NCI-H2196 treated with DMSO at 0.1 percent for 48 hours (cell line): ENCODE measurements at regions not wholly inside any gene's neighbourhood (a gene's known extent, or its start where the extent isn't known, plus 50 kb on each side); places are given as distances from the start of the nearest gene placed in this dataset.
"Not testable (repeated sequence)": the region's sequence is repeated elsewhere in the genome, so short reads cannot be mapped to it uniquely, and the experiment has no call there.

Source experiments
- DNase-seq: peaks from one replicate; lab custom pipeline; 2025; ENCODE audit not compliant: unreplicated experiment; lab: John Stamatoyannopoulos, UW

DNA sequence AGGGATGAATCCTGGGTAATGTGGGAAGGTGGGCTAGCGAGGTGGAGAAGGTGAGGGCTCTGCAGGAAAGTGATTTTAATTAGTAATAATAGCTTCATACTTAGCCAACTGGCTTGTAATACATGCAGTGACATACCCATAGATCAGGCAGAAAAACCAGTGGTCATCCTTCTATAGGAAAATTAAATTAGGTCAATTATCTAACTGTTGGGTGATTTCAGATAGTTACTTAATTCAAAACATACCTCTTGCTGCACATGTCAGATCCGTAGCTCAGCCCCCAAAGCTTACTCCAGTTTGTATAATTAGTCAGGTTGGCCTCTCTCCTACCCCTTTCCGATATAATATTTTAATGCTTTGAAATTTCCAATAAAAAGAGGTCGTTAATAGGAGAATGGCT is 137.0 kb downstream of the TMEM114 start:
- DNase-seq = no peak

DNA sequence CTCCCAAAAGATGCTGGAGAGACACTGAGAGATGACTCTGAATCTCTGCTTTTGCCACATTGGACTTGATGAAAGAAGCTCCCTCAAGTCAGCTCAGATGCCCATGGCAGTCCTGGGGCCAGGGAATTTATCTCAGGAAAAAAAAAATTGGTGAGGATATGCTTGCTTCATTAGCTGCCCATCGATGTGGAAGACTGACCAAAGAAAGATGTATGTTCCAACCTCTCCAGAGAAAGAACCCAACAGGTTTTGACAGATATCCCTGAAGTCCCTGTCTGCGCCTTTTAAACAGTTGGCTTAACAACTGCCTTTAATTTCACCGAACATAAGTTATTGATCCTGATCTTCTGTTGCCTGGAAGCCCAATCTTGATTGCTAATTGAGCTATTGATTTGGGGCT is 137.4 kb downstream of the TMEM114 start:
- no peak for DNase-seq

DNA sequence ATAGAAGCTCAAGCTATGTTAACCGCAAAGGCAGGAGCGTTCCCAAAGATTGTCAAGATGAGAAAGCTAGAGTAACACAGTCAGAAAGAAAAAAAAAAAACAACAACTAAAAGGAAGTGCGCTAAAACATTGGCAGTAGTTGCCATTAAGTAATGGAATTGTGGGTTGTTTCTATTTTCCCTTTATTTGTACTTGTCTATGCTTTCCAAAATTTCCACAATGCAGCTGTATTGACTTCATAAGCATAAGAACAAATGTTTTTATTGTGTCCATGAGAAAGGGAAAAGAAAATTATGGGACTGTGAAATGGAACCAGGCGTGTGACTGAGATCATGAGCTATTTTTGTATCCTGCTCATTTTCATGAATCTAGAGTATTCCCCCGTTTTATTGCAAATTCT is 153.4 kb downstream of the TMEM114 start:
- DNase-seq = no peak

DNA sequence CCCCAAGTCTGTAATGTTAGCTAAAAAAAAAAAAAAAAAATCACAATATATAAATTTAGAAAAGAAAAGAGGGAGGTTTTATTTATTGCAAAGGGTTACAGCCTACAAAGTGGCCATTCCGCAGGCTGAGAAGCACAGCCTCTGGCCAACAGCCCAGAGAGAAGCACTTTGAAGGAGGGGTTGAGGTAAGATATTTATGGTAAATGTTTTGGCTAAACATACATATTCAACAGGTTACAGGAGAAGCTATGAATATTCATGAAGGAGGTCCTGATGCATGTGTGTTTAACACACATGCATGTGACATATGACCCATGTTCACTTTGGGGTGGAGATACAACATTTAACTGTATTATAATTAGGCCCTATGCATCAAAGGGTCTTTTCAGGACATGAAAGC is 158.5 kb downstream of the TMEM114 start:
- no peak for DNase-seq

- no peak for DNase-seq
Measured at GRCh38 chr16:8430401-8430800, 159.9 kb downstream of the TMEM114 start.

DNA sequence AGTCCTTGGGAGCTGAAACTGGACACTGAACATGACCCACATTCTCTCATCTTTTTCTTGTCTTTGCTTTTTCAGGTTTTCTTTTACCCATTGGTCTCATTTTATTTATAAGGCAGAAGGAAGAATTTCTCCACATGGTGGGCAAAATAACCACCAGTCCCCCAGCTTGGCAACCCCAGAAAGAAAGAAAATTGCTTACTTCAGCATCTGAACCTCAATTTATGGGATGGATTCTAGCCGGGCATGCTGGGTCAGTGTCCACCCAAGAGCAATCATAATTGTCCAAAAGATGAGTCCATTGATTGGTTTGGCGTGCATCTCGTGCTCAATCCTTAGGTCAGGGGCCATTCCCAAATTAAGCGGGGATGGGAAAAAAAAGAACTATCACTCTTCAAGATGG is 163.7 kb downstream of the TMEM114 start:
- no peak for DNase-seq

DNA sequence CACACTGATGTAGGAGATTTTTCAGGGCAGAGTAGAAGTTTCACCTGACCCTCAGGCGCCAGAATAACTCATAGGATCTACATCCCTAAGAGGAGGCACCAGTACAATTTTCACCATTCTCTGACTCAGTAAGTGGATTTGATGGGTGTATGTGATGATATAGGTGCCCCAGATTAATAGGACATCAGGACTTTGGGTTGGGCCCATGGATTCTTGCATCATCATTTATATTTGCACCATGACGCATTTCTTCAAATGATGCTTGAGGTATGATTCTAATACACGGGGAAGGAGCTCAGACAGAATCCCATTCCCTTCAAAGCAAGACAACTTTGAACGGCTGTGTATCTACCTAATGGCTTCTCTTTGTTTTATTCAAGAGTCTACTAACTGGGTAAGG is 173.2 kb downstream of the TMEM114 start:
- no peak for DNase-seq

DNA sequence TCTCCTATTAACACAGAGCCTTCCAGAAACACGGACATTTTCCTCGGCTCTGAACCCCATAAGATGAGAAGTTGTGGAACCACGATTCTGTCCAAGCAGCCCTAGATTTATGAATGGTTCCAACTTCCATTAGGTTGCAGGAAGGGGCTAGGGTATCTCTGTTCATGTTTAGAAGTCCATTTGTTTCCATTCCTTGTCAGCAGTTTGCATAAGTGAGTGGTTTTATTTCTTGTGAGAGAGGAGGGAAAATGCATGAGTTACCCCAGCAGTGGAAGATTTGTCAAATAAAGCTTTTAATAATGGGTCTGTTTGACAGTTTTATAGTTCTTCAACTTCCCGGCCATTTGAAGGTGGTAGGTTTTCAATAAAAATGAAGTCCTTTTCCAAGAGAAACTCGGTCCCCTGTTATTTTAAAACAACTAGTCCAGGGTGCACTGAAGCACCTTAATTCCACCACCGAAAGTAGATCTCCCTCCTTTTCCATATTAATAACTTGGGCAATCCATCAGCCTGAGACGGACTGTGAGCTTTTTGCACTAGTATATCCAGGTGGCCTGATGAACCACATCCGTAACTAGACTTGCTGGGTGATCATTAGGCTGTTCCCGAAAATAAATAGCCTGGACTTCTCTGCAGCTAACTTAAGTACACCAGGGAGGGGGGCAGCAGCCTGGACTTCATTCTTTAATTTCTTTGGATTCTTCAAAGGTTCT is 181.3 kb downstream of the TMEM114 start:
- DNase-seq = no peak

- no peak for DNase-seq
Measured at GRCh38 chr16:8407351-8407750, 183.0 kb downstream of the TMEM114 start.

GRCh38 chr16:8403978-8404749 is 186.1 kb downstream of the TMEM114 start:
- no peak for DNase-seq

DNA sequence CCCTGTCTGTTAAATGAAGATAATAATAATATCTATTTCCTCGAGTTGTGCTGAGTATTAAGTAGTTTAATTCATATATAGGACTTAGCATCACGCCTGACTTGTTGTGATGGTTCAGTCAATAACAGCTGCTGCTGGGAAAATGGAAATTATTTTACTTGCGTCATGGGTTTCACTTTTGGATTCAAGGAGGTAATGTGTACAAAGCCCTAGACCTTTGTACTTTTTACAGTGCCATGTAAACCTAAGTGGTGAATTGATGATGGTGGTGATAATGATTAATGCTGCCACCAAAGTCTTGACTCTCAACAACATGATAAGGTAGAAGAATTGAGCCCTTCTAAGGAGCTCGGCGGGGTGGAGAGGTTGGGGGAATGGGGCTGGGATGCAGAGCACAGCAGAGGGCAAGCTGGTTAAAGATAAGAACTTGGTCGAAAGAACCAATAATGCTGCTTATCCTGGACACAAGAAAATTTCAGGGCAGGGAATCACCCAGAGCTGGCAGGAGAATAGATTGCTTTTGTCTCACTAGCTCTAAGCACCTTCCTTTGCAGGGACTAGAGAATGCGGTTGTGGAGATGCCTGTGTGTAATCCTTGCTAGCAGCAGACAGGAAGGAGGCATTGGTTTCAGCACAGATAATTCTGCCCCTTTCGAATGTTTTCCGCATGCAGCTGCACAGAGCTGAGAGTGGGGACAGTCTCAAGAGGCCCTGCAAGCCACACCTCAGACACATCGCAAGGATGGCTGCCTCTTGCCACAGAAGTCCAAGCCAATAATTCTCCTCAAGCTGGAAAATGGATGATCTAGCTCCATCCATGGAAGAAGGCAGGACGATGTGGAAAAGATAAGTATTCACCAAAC is 187.1 kb downstream of the TMEM114 start:
- no peak for DNase-seq

DNA sequence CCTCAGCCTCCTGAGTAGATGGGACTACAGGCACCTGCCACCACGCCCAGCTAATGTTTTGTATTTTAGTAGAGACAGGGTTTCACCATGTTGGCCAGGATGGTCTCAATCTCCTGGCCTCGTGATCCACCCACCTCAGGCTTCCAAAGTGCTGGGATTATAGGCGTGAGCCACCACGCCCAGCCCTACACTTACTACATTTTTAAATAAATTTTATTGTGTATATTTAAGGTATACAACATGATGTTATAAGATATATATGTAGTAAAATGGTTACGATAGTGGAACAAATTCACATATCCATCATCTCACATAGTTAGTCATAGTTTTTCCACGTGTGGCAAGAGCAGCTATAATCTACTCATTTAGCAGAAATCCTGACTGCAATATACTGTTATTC is 189.6 kb downstream of the TMEM114 start:
- not testable (repeated sequence) for DNase-seq

DNA sequence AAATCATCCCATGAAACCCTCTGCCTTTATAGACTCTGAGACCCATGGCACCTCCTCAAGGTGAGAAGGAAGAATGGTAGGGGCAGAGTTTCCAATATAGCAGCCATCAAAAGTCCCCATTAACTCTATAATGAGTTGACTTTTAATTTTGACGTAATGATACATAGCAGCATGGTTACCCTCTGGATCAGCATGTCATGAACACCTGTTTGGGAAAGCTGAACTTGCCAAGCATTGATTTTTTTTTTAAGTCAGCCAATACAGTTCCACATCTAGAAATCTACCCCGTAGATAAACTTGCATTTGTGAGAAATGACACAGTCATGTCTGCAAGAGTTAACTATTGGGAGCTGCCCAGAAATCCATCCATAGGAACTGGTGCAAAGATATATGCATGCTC is 191.8 kb downstream of the TMEM114 start:
- DNase-seq = no peak

GRCh38 chr16:8397223-8397622 is 193.1 kb downstream of the TMEM114 start:
- DNase-seq = no peak

DNA sequence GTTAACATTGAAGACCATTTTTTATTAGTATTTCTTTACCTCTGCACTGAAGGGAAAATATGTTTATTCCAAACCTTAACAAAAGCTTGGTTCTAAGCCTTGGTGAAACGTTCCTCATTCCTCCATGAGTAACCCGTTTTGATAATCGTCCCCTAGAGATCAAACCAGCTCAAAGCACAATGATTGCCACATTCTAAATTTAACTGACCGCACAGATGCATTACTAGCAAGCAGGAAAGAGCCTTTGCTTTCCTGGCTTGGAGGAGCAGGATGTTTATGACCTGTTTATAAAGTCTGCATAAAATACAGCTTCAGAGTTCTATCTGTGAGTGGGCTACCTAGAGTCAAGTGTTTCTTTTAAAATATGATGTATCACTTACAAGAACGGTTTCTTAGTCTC is 193.8 kb downstream of the TMEM114 start:
- no peak for DNase-seq

GRCh38 chr16:8391257-8391656 is 199.1 kb downstream of the TMEM114 start:
- DNase-seq = no peak

DNA sequence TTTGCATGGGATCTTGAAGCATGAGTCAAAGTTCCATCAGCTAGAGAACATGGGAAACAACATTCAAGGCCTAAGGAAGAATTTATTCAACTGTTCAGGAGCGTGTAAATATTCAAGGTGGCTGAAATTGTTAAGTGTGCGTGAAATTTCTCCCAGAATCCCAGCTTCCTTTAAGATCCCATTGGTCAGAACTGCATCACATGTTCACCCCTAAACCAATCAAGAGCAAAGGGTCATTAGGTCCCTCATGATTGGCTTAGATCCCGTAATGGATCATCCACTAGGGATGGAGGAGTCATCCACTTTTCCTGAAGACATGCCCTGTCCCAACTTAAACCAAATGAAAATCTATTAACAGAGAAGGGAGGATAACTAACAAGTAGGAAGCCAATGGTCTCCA is 201.6 kb downstream of the TMEM114 start:
- no peak for DNase-seq

- DNase-seq = no peak
Measured at GRCh38 chr16:8381814-8382213, 208.5 kb downstream of the TMEM114 start.

GRCh38 chr16:8380311-8380710 is 210.0 kb downstream of the TMEM114 start:
- no peak for DNase-seq

GRCh38 chr16:8377864-8378263 is 212.4 kb downstream of the TMEM114 start:
- DNase-seq = no peak

- DNase-seq = no peak
Measured at GRCh38 chr16:8376858-8377257, 213.5 kb downstream of the TMEM114 start.

DNA sequence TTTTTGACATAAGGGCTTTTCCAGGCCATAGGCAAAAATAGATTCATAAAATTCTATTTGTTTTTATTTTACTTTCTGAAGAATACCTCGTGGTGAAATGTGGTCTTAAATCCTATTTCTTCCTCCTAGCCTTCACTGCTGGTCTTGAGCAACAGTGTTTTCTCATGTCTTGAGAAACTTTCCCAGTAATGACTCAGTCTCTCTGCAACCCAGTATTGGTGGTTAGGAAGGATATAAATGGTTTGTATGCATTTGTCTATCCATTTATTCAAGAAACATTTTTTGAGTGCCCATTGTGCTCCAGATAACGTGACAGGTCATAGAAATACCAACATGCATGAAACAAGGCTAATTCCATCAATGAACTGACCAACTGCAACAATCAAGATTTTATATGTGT is 213.9 kb downstream of the TMEM114 start:
- no peak for DNase-seq
